ENCODE measurements at regions not wholly inside any gene's neighbourhood (a gene's known extent, or its start where the extent isn't known, plus 50 kb on each side); places are given as distances from the start of the nearest gene placed in this dataset.

DNA sequence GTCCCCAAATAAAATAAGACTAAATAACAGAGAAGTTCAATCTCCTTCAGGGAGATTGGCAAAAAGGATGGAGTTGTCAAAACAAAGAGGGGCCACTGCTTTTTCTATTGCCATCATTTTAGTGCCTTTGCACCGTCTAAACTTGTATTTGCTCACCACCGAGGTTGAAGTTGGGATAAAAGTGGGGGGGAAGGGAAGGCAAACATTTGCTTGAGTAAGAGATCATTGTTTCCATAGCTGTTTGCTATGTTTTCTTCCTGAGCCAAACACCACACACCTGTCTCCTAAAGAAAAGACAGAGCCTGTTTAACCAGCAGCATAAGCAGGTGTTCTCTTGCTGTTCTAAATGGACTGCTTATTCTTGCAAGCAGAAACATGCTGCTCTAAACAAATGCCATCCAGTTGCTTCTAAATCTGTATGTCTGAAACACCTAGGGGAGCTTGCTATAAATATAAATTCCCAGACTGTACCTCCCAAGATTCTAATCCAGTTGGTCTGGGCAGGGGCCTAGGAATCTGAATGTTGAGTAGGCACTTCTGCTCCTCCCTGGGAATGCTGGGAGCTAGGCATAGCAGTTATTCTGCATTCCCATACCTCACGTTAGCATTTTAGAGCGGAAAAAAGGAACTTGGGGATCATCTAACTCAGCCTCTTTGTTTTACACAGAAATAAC is 179.4 kb upstream of the ARL4C start:
- no peaks in the 10 kb centered on the region for H3K27me3 ChIP-seq
- H3K36me3 ChIP-seq: no peaks in the 10 kb centered on the region
- DNase-seq: no peak
- no peak overlapping the region for H3K4me3 ChIP-seq
- no peaks in the 10 kb centered on the region for H3K9me3 ChIP-seq

GRCh38 chr2:234674781-234675201 is 177.9 kb upstream of the ARL4C start:
- peak; percentile 49 for DNase-seq
- no peaks in the 10 kb centered on the region for H3K36me3 ChIP-seq
- no peak overlapping the region for H3K4me3 ChIP-seq
- H3K27me3 ChIP-seq: no peaks in the 10 kb centered on the region
- no peaks in the 10 kb centered on the region for H3K9me3 ChIP-seq

- no peaks in the 10 kb centered on the region for H3K9me3 ChIP-seq
- no peaks in the 10 kb centered on the region for H3K36me3 ChIP-seq
- DNase-seq: no peak
- H3K4me3 ChIP-seq: no peak overlapping the region
- H3K27me3 ChIP-seq: no peaks in the 10 kb centered on the region
Observed at GRCh38 chr2:234673961-234674759, 177.3 kb upstream of the ARL4C start.

GRCh38 chr2:234673501-234673900 is 176.6 kb upstream of the ARL4C start:
- DNase-seq: no peak
- Histone ChIP-seq H3K36me3 (no peaks in the 10 kb centered on the region), H3K27me3 (no peaks in the 10 kb centered on the region), H3K9me3 (no peaks in the 10 kb centered on the region), H3K4me3 (no peak overlapping the region)

DNA sequence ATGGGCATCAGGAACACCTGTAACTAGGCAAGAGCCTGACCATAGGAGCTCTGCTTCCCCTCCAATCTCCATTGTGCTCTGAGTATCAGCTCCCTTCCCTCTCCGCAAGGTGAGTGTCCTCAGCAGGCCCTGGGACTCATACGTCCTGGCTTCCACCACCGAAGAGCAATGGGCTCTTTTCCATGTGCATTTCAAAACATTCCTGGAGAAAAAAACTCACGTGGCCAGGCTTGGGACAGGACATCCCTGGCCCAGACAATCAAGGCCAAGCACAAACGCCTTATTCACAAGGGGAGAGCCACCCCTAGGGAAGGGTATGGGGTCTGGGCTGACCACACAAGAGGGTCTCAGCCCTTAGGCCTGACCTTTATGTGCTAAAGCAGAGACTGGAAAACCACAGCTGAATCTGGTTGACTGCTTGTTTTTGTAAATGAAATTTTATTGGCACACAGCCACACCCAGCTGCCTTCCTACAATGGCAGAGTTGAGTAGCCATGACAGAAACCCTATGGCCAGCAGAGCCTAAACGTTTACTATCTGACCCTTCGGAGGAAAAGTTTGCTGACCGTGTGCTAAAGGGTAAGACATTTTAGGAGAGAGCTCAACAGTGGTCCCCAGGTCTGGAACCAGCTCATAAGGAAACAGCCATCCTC is 175.7 kb upstream of the ARL4C start:
- DNase-seq: no peak
- H3K27me3 ChIP-seq: no peaks in the 10 kb centered on the region
- no peaks in the 10 kb centered on the region for H3K36me3 ChIP-seq
- H3K9me3 ChIP-seq: no peaks in the 10 kb centered on the region
- H3K4me3 ChIP-seq: no peak overlapping the region

GRCh38 chr2:234671716-234672115 is 174.8 kb upstream of the ARL4C start:
- no peaks in the 10 kb centered on the region for H3K9me3 ChIP-seq
- H3K27me3 ChIP-seq: no peaks in the 10 kb centered on the region
- no peak overlapping the region for H3K4me3 ChIP-seq
- no peaks in the 10 kb centered on the region for H3K36me3 ChIP-seq
- DNase-seq: no peak

GRCh38 chr2:234671231-234671630 is 174.3 kb upstream of the ARL4C start:
- H3K27me3 ChIP-seq: no peaks in the 10 kb centered on the region
- no peaks in the 10 kb centered on the region for H3K9me3 ChIP-seq
- no peak overlapping the region for H3K4me3 ChIP-seq
- H3K36me3 ChIP-seq: no peaks in the 10 kb centered on the region
- no peak for DNase-seq

DNA sequence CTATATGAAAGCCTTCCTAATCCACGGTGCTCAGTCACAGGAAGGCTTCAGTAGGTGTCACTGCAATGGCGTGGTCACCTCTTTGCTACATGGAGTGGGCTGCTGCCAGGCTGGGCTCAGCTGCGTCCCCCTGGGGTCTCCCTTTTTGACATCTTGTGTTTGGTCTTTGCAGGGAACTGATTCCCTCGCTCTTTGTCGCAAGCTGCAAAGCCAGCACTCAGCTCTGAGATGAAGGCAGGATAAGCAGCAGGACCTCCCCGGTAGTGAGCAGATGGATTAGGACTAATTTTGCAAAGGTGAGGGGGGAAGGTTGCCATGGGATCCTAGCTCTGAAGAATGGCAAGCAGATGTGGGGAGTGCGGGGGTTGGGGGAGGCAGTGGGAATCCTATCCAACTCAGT is 173.9 kb upstream of the ARL4C start:
- Histone ChIP-seq H3K9me3 (no peaks in the 10 kb centered on the region), H3K27me3 (no peaks in the 10 kb centered on the region), H3K36me3 (no peaks in the 10 kb centered on the region), H3K4me3 (no peak overlapping the region)
- DNase-seq: no peak

GRCh38 chr2:234670052-234670451 is 173.2 kb upstream of the ARL4C start:
- H3K36me3 ChIP-seq: no peaks in the 10 kb centered on the region
- no peak for DNase-seq
- H3K4me3 ChIP-seq: no peak overlapping the region
- no peaks in the 10 kb centered on the region for H3K9me3 ChIP-seq
- H3K27me3 ChIP-seq: no peaks in the 10 kb centered on the region

- DNase-seq: no peak
- no peaks in the 10 kb centered on the region for H3K27me3 ChIP-seq
- H3K36me3 ChIP-seq: no peaks in the 10 kb centered on the region
- H3K9me3 ChIP-seq: no peaks in the 10 kb centered on the region
- no peak overlapping the region for H3K4me3 ChIP-seq
Observed at GRCh38 chr2:234669621-234670020, 172.7 kb upstream of the ARL4C start.

DNA sequence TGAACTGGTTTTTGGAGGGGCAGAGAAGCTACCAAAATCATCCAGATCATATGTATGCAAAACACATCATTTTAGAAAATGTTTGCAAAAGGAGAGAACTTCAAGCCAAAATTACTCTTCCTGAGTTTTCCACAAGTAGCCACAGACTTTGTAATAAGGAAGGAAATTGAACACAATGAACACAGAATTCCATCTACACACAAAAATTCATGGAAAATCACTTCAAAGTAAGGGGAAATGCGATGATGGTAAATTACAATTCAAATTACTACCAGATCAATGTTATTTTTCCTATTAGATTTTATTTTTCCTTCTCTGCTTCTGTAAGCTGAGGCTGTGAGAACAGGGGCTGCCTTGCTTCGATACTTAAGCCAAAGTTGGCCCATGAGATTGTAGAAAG is 172.1 kb upstream of the ARL4C start:
- Histone ChIP-seq H3K4me3 (no peak overlapping the region), H3K9me3 (no peaks in the 10 kb centered on the region), H3K36me3 (no peaks in the 10 kb centered on the region), H3K27me3 (no peaks in the 10 kb centered on the region)
- no peak for DNase-seq

DNA sequence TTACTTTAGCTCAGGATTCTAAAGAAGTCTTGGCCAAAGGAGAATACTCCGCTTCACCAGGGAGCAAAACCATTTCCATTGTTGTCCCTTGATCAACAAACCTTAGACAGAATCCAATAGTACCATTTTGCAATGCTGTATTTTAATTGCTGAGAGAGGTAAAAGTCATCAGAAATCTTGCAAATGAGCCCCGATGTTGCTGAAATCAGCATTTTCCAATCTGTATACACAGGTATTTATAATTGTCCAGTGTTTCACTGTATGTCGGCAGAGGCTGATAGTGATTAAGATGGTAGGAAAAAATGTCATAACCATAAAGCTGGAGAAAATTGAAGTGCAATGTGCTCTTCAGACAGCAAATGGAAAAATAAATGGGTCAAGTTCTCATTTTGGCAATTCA is 170.0 kb upstream of the ARL4C start:
- Histone ChIP-seq H3K27me3 (no peaks in the 10 kb centered on the region), H3K36me3 (no peaks in the 10 kb centered on the region), H3K9me3 (no peaks in the 10 kb centered on the region), H3K4me3 (no peak overlapping the region)
- DNase-seq: no peak

DNA sequence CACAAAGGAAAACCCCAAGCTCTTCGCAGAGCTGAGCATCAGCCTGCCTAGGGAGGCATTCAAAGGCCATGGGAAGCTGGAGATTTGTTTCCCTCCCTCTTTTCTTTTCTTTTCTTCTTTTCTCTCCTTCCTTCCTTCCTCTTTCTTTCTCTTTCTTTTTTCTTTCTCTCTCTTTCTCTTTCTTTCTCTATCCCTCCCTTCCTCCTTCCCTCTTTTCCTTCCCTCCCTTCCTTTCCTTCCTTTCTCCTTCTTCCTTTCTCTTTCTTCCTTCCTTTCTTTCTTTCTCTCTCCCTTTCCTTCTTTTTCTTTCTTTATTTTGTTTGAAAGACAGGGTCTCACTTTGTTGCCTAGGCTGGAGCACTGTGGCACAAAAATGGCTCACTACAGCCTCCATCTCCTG is 168.4 kb upstream of the ARL4C start:
- H3K9me3 ChIP-seq: no peaks in the 10 kb centered on the region
- no peak for DNase-seq
- no peaks in the 10 kb centered on the region for H3K27me3 ChIP-seq
- no peaks in the 10 kb centered on the region for H3K36me3 ChIP-seq
- H3K4me3 ChIP-seq: no peak overlapping the region

- no peak for DNase-seq
- H3K27me3 ChIP-seq: no peaks in the 10 kb centered on the region
- no peak overlapping the region for H3K4me3 ChIP-seq
- H3K9me3 ChIP-seq: no peaks in the 10 kb centered on the region
- no peaks in the 10 kb centered on the region for H3K36me3 ChIP-seq
Observed at GRCh38 chr2:234661849-234662248, 165.0 kb upstream of the ARL4C start.

DNA sequence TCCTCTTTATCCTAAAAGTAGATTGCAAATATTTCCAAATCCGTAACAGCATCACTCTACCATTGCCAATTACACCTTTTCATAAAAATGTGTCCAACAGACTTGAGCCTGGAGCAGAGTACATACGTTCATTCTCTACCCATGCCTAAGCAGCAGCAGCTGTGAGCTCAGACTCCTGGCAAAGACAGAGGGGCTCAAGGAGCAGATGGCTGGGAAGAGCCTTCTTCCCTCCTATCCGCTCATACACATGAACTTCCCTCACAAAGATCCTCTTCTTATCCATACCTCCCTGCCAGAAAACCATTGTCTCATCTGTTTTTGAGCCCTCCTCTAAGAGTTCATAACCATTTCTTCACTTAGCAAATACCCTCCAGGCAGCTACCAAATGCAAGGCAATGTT is 164.3 kb upstream of the ARL4C start:
- H3K9me3 ChIP-seq: no peaks in the 10 kb centered on the region
- no peaks in the 10 kb centered on the region for H3K27me3 ChIP-seq
- no peak overlapping the region for H3K4me3 ChIP-seq
- DNase-seq: no peak
- no peaks in the 10 kb centered on the region for H3K36me3 ChIP-seq

GRCh38 chr2:234655706-234656105 is 158.8 kb upstream of the ARL4C start:
- Histone ChIP-seq H3K36me3 (no peaks in the 10 kb centered on the region), H3K27me3 (no peaks in the 10 kb centered on the region), H3K9me3 (no peaks in the 10 kb centered on the region), H3K4me3 (no peak overlapping the region)
- no peak for DNase-seq

- no peak overlapping the region for H3K4me3 ChIP-seq
- H3K36me3 ChIP-seq: no peaks in the 10 kb centered on the region
- H3K27me3 ChIP-seq: no peaks in the 10 kb centered on the region
- no peak for DNase-seq
- no peaks in the 10 kb centered on the region for H3K9me3 ChIP-seq
Observed at GRCh38 chr2:234650911-234651310, 154.0 kb upstream of the ARL4C start.

DNA sequence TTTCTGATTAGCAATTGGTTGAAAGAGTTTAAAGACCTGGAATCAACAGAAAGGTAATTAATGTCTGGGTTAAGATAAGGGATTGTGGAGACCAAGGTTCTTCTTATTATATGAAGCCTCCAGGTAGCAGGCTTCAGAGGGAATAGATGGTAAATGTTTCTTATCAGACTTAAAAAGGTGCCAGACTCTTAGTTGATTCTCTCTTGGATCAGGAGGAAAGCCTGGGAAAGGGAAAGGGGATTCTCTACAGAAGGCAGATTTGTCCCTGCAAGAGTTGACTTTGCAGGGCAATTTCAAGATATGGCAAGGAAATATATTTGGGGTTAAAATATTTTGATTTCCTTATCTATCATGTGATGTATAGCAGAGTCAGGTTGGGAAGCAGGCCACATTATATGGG is 153.1 kb upstream of the ARL4C start:
- Histone ChIP-seq H3K4me3 (no peak overlapping the region), H3K36me3 (no peaks in the 10 kb centered on the region), H3K27me3 (no peaks in the 10 kb centered on the region), H3K9me3 (no peaks in the 10 kb centered on the region)
- DNase-seq: no peak
